A549 (cell line): ENCODE measurements at regions not wholly inside any gene's neighbourhood (a gene's known extent, or its start where the extent isn't known, plus 50 kb on each side); places are given as distances from the start of the nearest gene placed in this dataset.

ENCODE experiments used
- CTCF ChIP-seq: fragments of >200 bp; sonication (Bioruptor Twin); formaldehyde crosslinking; IDR thresholded peaks from 3 replicates; pipeline ENCODE4 v1.5.1; 2016
- NR3C1 ChIP-seq: fragments of >200 bp; sonication (Bioruptor Twin); formaldehyde crosslinking; IDR thresholded peaks from 3 replicates; pipeline ENCODE4 v1.6.1; 2017
- RNF2 ChIP-seq: fragments of 200-600 bp; sonication (generic); IDR thresholded peaks from 2 replicates; pipeline ENCODE4 v1.6.1; 2016; ENCODE audit warnings: low read depth, mild to moderate bottlenecking, antibody characterized with exemption, moderate library complexity, borderline replicate concordance

GRCh38 chr10:78846760-78847159 is 222.0 kb upstream of the ZMIZ1 start:
- TF ChIP-seq RNF2: no peak
- TF ChIP-seq NR3C1: no peak
- TF ChIP-seq CTCF: no peak
